ENCODE measurements at regions not wholly inside any gene's neighbourhood (a gene's known extent, or its start where the extent isn't known, plus 50 kb on each side); places are given as distances from the start of the nearest gene placed in this dataset.

- TF ChIP-seq YY1 (IDR thresholded peaks at IDR 0.05; ENCODE audit: insufficient read depth, insufficient read length) (no peak), ZNF274 (IDR thresholded peaks at IDR 0.05; ENCODE audit: low read depth, low read length) (no peak)
These were observed 250.8 kb upstream of the RBMY1B start for GRCh38 chrY:21260325-21260724.

Data from NT2/D1 (cell line).